ENCODE measurements at regions not wholly inside any gene's neighbourhood (a gene's known extent, or its start where the extent isn't known, plus 50 kb on each side); places are given as distances from the start of the nearest gene placed in this dataset.

GRCh38 chr7:49255054-49255453 lies 330.7 kb downstream of the CDC14C start:
- TF ChIP-seq ZNF76 (tag by site-specific recombination; IDR thresholded peaks at IDR 0.05; ENCODE audit: borderline replicate concordance, low read depth) (no peak), PRDM1 (tag by site-specific recombination; IDR thresholded peaks at IDR 0.05) (no peak), ZBTB1 (tag by site-specific recombination; IDR thresholded peaks at IDR 0.05) (no peak), GLIS2 (tag by site-specific recombination; IDR thresholded peaks at IDR 0.05) (no peak), KLF16 (tag by site-specific recombination; IDR thresholded peaks at IDR 0.05) (no peak)
- TF ChIP-seq, protein P1, sequence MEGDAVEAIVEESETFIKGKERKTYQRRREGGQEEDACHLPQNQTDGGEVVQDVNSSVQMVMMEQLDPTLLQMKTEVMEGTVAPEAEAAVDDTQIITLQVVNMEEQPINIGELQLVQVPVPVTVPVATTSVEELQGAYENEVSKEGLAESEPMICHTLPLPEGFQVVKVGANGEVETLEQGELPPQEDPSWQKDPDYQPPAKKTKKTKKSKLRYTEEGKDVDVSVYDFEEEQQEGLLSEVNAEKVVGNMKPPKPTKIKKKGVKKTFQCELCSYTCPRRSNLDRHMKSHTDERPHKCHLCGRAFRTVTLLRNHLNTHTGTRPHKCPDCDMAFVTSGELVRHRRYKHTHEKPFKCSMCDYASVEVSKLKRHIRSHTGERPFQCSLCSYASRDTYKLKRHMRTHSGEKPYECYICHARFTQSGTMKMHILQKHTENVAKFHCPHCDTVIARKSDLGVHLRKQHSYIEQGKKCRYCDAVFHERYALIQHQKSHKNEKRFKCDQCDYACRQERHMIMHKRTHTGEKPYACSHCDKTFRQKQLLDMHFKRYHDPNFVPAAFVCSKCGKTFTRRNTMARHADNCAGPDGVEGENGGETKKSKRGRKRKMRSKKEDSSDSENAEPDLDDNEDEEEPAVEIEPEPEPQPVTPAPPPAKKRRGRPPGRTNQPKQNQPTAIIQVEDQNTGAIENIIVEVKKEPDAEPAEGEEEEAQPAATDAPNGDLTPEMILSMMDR (tag by site-specific recombination; IDR thresholded peaks at IDR 0.05): no peak

Measured in HEK293 (cell line).